Lower lobe of right lung (tissue), 2 donors: ENCODE measurements at regions not wholly inside any gene's neighbourhood (a gene's known extent, or its start where the extent isn't known, plus 50 kb on each side); places are given as distances from the start of the nearest gene placed in this dataset.

ENCODE experiments used
- ATAC-seq, 2 donors: fragments of 200-7000 bp; cut with Tn5 transposase; one replicate each; pipeline ENCODE4 v1.9.1; 2020 to 2022; ENCODE audit warnings: mild to moderate bottlenecking in 2 of 2, moderate library complexity in 2 of 2
- DNase-seq: peaks from one replicate; pipeline ENCODE4 v3.0.0-alpha.2; 2020
- H3K27ac ChIP-seq: fragments of 200-600 bp; one replicate; pipeline ENCODE4 v1.8.0; 2022
- H3K27me3 ChIP-seq: fragments of 200-600 bp; one replicate; pipeline ENCODE4 v1.8.0; 2022; ENCODE audit warnings: low read depth
- H3K36me3 ChIP-seq: fragments of 200-600 bp; one replicate; pipeline ENCODE4 v1.8.0; 2022; ENCODE audit warnings: mild to moderate bottlenecking
- H3K4me1 ChIP-seq: fragments of 200-600 bp; one replicate; pipeline ENCODE4 v1.8.0; 2022
- H3K4me3 ChIP-seq: fragments of 200-600 bp; one replicate; pipeline ENCODE4 v1.8.0; 2022; ENCODE audit warnings: mild to moderate bottlenecking
- H3K9me3 ChIP-seq: fragments of 200-600 bp; one replicate; pipeline ENCODE4 v1.8.0; 2022
- intact Hi-C: fragments of 100-400 bp; cut with DNase I; formaldehyde crosslinking; loops from one replicate; pipeline ENCODE4 v1.11.0; 2022
- TF ChIP-seq, protein P1 (sequence below): fragments of 200-600 bp; IDR thresholded peaks from one replicate; pipeline ENCODE4 v1.8.0; 2022; ENCODE audit warnings: antibody characterized with exemption, mild to moderate bottlenecking
- donor health status: DM: no; HTN: yes; CAD: no; lungs with severe emphysema.

DNA sequence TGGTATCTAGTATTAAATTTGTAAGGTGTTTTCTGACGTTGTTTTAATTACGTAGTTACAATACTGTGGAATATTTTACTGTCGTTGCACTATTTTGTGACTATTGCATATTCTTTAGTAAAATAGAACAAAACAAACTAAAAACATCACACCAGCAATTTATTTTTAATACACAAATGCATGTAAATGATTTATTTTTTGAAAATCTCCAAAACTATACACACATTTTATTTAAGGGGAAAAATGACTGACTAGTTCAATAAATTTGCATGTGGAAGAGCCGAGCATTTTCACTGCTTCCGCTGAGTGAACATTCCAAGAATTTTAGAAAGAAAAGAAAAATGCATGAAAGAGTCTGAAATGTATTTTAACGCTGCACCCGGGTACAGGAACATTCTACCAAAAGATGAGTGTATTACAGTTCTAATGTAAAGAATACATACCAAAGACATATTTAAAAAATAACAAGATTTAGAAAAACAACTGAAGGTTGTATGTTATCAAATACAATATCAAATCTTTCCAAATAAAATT, 257.7 kb downstream of the MEIS1 start:
- no peaks in the 10 kb centered on the region for H3K27me3 ChIP-seq
- DNase-seq (no peak), ATAC-seq (no peak)
- no peaks in the 10 kb centered on the region for H3K9me3 ChIP-seq
- no peaks in the 10 kb centered on the region for H3K4me1 ChIP-seq
- H3K27ac ChIP-seq, result peak overlapping the region; percentile 33
- TF ChIP-seq, protein P1, sequence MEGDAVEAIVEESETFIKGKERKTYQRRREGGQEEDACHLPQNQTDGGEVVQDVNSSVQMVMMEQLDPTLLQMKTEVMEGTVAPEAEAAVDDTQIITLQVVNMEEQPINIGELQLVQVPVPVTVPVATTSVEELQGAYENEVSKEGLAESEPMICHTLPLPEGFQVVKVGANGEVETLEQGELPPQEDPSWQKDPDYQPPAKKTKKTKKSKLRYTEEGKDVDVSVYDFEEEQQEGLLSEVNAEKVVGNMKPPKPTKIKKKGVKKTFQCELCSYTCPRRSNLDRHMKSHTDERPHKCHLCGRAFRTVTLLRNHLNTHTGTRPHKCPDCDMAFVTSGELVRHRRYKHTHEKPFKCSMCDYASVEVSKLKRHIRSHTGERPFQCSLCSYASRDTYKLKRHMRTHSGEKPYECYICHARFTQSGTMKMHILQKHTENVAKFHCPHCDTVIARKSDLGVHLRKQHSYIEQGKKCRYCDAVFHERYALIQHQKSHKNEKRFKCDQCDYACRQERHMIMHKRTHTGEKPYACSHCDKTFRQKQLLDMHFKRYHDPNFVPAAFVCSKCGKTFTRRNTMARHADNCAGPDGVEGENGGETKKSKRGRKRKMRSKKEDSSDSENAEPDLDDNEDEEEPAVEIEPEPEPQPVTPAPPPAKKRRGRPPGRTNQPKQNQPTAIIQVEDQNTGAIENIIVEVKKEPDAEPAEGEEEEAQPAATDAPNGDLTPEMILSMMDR, result no peak
- intact Hi-C loops, result no loop called here
- H3K4me3 ChIP-seq, result peak overlapping the region; percentile 33
- H3K36me3 ChIP-seq, result no peaks in the 10 kb centered on the region

DNA sequence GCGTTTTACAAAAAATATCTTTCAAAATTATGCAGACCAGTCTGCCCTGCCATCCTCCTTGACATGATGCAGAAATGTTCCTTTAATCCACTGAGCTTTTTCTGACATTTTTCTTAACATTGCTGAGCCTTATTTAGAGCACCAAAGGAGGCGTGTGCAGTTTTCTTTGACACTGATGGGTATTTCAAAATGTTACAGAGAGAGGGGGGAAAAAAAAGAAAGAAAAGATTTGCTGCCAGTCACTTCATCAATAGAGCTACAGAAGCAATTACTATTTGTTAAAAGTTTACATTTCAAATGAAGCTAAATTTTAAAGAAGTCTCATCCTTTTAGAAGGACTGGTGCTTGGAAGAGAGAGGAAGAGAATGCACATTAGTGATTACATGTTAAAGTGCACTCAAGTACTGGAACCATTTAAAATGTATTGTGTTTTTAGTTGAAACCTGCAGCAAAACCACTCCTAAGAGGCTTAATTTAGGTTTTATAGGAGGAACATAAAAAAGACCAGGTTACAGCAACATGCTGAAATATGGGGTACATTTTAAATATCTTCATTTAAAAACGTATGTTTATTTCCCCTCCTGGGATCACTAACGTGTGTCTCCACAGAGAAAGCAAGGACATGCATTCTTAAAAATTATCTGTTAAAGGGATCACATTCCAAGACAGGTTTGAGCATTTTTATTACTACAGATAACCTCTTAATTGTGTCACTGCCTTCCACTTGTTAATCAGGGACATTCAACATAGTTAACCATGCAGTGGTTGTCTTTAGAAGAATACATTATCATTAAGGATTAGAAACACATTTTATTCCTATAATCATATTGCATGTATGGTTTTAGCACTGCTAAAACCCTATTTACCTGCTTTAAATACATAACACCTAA, 258.4 kb downstream of the MEIS1 start:
- TF ChIP-seq, protein P1, result no peak
- H3K4me1 ChIP-seq, result no peaks in the 10 kb centered on the region
- DNase-seq (no peak), ATAC-seq (no peak)
- H3K9me3 ChIP-seq, result no peaks in the 10 kb centered on the region
- peak overlapping the region; percentile 19 for H3K27ac ChIP-seq
- no peaks in the 10 kb centered on the region for H3K36me3 ChIP-seq
- H3K4me3 ChIP-seq, result peak overlapping the region; percentile 33
- H3K27me3 ChIP-seq, result no peaks in the 10 kb centered on the region
- intact Hi-C loops, result no loop called here

DNA sequence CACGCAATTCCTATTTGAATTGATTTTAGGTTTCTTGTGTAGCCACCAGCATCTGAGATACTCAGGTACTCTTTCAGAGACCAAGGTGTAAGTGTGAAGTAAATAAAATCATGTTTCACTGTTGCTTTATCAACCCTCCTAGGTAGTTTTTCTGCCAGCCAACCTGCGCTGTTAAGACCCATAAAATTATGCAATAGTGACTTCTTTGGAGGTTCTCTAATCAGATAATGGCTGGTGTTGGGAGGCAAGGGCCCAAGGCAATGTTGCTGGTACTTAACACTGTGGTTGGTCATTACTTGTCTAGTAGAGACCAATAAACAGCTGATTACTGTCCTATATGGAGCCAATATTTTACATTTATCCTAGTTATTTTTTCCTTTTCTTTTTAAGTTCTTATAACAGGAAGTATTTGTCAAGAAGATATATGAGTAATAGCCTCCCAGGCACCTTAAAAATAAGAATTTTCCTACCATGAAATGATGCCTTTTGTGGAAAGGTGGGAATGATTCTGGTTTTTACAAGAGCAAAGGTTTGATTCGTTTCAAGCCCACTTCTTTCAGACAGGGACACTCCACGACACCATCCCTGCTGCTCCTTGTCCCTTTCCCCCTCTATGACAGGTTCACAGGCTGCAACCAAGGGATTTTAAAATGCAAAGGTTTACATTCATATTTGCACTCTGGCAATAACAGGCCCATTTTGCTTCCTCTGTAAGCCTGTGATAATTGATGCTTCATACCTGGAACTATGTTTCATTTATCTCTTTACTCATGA, 259.3 kb downstream of the MEIS1 start:
- intact Hi-C loops, result no loop called here
- TF ChIP-seq, protein P1, result no peak
- Histone ChIP-seq H3K4me3 (no peak overlapping the region), H3K9me3 (no peaks in the 10 kb centered on the region), H3K27ac (peak overlapping the region; percentile 19), H3K4me1 (no peaks in the 10 kb centered on the region), H3K36me3 (no peaks in the 10 kb centered on the region), H3K27me3 (no peaks in the 10 kb centered on the region)
- DNase-seq, result no peak
- no peak for ATAC-seq

DNA sequence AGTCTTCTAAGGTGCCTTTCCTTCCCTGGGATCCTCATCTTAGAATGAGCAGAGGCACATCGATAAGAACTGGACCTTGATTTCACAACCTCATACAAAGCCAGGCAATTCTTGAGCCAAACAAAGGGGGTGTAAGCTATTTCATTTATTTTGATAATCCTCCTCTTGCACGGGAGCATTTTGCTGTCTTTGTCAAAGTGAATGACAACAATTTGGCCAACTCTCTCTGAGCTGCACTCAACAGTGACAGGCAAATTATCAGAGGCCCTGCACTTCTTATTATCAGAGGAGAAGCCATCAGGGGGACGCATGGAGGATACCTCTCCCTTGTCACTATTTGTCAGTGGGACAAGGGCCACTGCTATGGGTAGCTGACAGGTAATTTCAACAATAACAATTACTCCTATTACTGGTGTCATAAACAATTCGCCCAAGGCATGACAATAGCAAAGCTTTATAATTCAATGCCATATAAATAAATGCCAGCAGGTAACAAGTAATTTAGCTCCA, 260.4 kb downstream of the MEIS1 start:
- no peak overlapping the region for H3K4me3 ChIP-seq
- no peaks in the 10 kb centered on the region for H3K4me1 ChIP-seq
- ATAC-seq (no peak), DNase-seq (no peak)
- no peaks in the 10 kb centered on the region for H3K9me3 ChIP-seq
- H3K27me3 ChIP-seq, result no peaks in the 10 kb centered on the region
- intact Hi-C loops, result no loop called here
- TF ChIP-seq, protein P1, result no peak
- H3K27ac ChIP-seq, result no peak overlapping the region
- no peaks in the 10 kb centered on the region for H3K36me3 ChIP-seq

DNA sequence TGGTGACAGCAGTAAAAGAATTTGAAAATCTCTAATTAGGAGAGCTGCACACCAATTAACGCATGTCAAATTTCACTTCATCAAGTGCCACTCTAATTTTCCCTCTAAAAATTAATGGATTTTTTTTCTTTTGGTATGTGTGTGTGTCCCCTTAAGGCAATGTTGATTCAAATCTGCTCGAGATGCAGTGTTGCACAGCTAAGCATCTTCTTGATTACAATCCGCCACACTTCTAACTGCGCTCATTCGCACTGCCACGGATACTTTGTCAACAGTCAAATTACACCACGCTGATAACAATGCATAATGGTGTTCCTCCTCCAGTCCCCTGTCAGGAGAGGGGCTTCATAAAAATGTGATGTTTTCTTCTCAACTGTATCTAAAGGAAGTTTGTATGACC, 261.4 kb downstream of the MEIS1 start:
- H3K27me3 ChIP-seq, result no peaks in the 10 kb centered on the region
- no peak for DNase-seq
- TF ChIP-seq, protein P1, result no peak
- ATAC-seq, result no peak
- H3K4me1 ChIP-seq, result no peaks in the 10 kb centered on the region
- peak overlapping the region; percentile 0 for H3K27ac ChIP-seq
- intact Hi-C loops, result no loop called here
- H3K9me3 ChIP-seq, result no peaks in the 10 kb centered on the region
- H3K36me3 ChIP-seq, result no peaks in the 10 kb centered on the region
- no peak overlapping the region for H3K4me3 ChIP-seq
